ENCODE measurements at regions not wholly inside any gene's neighbourhood (a gene's known extent, or its start where the extent isn't known, plus 50 kb on each side); places are given as distances from the start of the nearest gene placed in this dataset.

DNA sequence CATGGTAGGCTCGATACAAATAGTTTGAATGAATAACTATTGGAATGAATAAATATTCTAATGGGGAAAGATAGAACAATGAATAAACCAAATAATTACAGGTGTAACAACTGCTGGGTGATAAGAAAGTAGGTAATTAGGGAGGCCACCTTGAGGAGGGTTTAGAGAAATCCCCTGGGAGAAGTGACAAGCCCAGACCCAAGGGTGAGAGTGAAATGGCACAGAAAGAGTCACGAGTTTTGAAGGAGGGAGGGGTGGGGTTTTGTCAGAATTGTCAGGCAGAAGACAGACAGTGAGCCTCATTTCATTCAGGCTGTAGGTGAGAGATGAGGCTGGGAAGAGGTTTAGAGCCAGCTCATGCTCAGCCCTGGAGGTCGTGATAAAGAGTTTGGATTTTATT is 71.6 kb upstream of the L3MBTL4 start:
- DNase-seq (ENCODE audit: low spot score) (no peak), ATAC-seq (no peak), FAIRE-seq (no peak)
- no peaks in the 10 kb centered on the region for H3K79me2 ChIP-seq (ENCODE audit: insufficient read depth, low read length)
- H3K9ac ChIP-seq (ENCODE audit: insufficient read depth, low read depth, low read length), result no peak overlapping the region
- no peaks in the 10 kb centered on the region for H4K20me1 ChIP-seq (ENCODE audit: insufficient read depth, low read length)
- POLR2A ChIA-PET, result no interaction called here
- peaks cover 25% of the 10 kb centered on the region for H3K4me1 ChIP-seq (ENCODE audit: insufficient read depth, low read length)
- CTCF ChIA-PET (ENCODE audit: low intra/inter-chr PET ratio, low total read pairs), result no interaction called here
- no peak overlapping the region for H3K4me3 ChIP-seq (replicated peaks in 1 of 3; ENCODE audit: insufficient read depth in 1 of 3, low read depth in 2 of 3, low read length in 3 of 3)
- no peak for TF ChIP-seq NKX3-1 (CRISPR knock-in tag; IDR thresholded peaks at IDR 0.05)
- TF ChIP-seq SRY (CRISPR knock-in tag; IDR thresholded peaks at IDR 0.05), result no peak
- no peak for TF ChIP-seq ZNF564 (CRISPR knock-in tag; IDR thresholded peaks at IDR 0.05)
- TF ChIP-seq ZNF724P (CRISPR knock-in tag; IDR thresholded peaks at IDR 0.05; ENCODE audit: borderline replicate concordance), result no peak
- TF ChIP-seq, protein P1, sequence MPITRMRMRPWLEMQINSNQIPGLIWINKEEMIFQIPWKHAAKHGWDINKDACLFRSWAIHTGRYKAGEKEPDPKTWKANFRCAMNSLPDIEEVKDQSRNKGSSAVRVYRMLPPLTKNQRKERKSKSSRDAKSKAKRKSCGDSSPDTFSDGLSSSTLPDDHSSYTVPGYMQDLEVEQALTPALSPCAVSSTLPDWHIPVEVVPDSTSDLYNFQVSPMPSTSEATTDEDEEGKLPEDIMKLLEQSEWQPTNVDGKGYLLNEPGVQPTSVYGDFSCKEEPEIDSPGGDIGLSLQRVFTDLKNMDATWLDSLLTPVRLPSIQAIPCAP (CRISPR knock-in tag; IDR thresholded peaks at IDR 0.05; ENCODE audit: low read depth), result no peak
- no peak for TF ChIP-seq NFE2 (CRISPR knock-in tag; IDR thresholded peaks at IDR 0.05)
- TF ChIP-seq ZNF75D (CRISPR knock-in tag; IDR thresholded peaks at IDR 0.05; ENCODE audit: borderline replicate concordance), result no peak
- no peak for TF ChIP-seq CENPBD1 (CRISPR knock-in tag; IDR thresholded peaks at IDR 0.05; ENCODE audit: borderline replicate concordance, low read depth)
- H2AFZ ChIP-seq (ENCODE audit: low read length), result no peak overlapping the region
- 2% methylated on average over 3 of the region's 3 CpGs for WGBS (ENCODE audit: low lambda C conversion rate)
- H3K9me3 ChIP-seq (ENCODE audit: low read length), result no peaks in the 10 kb centered on the region
- intact Hi-C loops (cut with micrococcal nuclease; ENCODE audit: unreplicated experiment), result no loop called here
- H3K27ac ChIP-seq (ENCODE audit: extremely low read length, insufficient read depth, low read length), result no peak overlapping the region
- no peaks in the 10 kb centered on the region for H3K36me3 ChIP-seq (replicated peaks in 1 of 2; ENCODE audit: control insufficient read depth in 1 of 2, insufficient read depth in 2 of 2, low read length in 2 of 2)
- H3K4me2 ChIP-seq (ENCODE audit: low read depth, low read length), result no peak overlapping the region
- in situ Hi-C loops (cut with HindIII; ENCODE audit: extremely low pct_ligation_motif_present, low pct_unique_long_range_greater_than_20kb), result loop anchor here (10.0 kb wide), 1 partner anchor 612 kb away; no protein-coding TSS in a partner anchor
- BruUV-seq (replicated peaks), result no TSS peak
- H3K27me3 ChIP-seq (ENCODE audit: control insufficient read depth in 1 of 2, insufficient read depth in 2 of 2, low read length in 2 of 2), result peaks cover 0 to 3% of the 10 kb centered on the region in 2 experiments; a peak in 1 of 5 replicates
